T-helper 9 cell (primary cell): ENCODE measurements at regions not wholly inside any gene's neighbourhood (a gene's known extent, or its start where the extent isn't known, plus 50 kb on each side); places are given as distances from the start of the nearest gene placed in this dataset.
"Not testable (repeated sequence)": the region's sequence is repeated elsewhere in the genome, so short reads cannot be mapped to it uniquely, and the experiment has no call there.

Experiments
- DNase-seq: peaks from one replicate; pipeline ENCODE4 v3.0.0-alpha.2; 2020

DNA sequence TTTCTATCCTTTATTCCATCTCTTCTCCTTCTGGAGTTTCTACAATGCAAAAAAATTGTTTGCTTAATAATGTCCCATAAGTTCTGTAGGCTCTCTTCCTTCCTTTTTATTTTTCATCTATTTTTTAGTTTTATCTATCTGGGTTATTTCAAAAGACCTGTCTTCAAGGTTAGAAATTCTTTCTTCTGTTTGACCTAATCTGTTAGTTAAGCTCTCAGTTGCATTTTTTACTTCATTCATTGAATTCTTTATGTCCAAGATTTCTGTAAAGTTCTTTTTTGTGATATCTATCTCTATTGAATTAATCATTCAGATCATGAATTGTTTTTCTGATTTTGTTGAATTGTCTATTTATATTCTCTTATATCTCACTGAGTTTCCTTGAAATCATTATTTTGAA, 145.9 kb upstream of the TLE4 start:
- no peak for DNase-seq

DNA sequence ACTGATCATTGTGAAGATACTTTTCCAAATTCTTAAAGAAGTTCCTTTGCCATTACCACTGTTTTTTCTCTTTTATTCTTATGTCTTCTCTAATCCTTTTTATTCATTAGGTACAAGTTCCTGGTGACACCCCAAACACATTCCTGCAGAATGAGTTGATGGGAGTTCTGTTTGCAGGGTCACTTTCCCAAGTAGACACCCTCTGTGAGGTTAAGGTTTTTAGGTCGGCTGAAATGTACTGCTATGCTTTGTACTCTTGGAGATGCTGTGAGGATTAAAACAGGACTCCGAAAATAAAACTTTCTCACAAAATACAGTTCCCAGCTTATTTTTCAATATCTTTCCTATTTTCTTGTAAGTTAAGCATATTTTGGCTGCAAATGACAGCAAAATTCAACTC, 143.3 kb upstream of the TLE4 start:
- DNase-seq = no peak

DNA sequence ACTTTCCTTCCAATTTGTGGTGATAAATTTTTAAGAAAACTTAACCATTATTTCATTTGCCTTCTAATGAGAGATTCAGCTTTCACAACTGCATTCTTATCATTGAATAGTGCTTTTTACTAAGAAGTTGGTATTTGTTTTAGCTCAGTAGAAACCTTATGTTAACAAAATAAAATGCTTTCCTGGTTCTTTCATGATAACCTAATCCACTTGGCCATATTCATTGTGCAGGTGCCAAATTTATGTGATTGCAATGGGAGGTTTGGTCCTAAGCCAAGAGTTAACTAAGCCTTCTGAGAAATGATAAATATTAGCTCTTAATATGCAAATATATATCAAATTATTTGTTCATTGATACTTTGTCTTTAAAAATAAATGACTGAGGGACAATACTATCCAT, 141.1 kb upstream of the TLE4 start:
- DNase-seq = no peak

DNA sequence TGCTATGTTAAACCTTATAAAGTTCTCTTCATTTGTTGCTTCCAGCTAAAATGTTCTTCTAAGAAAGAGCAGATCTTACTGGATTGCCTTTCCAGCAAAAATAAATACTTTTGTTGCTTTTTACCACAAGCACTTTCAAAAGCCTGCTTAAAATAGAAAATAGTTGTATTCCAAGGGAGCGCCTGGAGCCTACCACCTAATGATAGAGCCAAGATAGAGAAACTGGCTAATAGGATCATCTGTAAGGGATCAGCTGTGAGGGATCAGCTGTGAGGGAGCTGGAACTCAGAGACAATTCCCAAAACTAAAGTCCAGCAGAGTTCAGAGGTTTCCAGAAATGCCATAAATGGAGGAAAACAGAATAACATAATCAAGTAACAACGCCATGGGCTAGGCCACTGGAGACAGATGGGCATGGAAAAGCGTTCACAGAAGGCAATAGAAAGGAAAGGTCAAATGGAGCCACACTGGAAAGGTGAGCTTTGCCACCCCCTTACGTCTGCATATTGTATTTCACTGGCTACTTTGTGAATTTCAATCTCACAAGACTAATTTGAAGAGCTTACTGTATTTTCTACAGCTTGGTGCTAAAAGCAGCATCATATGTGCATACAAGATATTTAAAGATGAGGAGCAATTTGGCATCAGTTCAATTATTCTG, 140.6 kb upstream of the TLE4 start:
- no peak for DNase-seq

DNA sequence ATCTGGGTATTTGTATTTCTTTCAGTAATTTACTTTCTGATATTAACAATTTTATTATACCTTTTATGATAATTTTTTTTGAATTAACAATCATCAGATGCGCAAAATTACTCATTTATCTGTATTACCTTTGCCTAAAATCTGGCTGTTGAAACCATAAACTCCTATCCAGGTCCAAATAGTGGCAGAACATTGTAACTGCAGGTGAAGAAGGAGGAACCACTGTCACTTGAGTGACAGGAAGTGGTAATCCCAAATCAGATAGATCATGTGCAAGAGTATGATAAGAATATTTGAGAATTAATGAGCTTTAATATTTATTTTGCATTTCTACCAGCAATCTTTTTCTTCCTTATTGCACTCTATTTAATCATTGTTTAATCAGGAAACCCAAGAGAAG, 139.3 kb upstream of the TLE4 start:
- DNase-seq = no peak

GRCh38 chr9:79433703-79434102, 138.1 kb upstream of the TLE4 start:
- no peak for DNase-seq

GRCh38 chr9:79439221-79439620, 132.5 kb upstream of the TLE4 start:
- not testable (repeated sequence) for DNase-seq

DNA sequence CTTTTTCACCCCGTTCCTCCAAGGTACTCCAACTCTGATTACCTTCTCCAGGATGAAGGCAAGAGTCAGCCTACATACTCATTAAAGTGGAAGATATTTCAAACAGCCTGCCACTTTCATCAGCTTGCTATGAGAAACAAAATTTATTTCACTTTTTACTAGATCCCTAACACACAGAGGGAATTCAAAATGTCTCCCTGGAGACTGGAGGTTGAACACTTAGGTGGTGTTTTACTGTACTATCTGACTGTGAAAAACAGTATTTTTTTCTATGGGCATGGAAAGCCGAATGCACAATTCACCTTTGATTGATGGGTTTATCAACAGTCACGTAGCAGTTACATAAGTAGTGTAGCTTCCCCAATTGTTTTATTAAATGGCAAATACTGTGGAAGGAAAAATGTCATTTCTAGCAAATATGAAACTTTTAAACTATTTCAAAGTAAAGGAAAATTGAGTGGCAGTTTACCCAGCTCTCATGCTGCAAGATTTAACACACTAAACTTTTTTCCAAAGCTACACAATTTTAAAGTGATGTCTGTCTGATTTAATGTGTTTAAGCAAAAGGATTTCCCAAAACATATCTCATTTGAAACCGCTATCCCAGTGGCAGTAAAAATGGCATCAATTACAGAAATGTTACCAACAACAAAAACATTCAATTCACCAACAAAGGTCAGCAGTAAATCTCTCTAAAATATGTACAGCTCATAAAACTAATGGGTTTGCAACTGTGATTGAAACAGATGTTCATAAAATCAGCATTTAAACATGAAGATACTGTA, 125.0 kb upstream of the TLE4 start:
- DNase-seq = no peak

DNA sequence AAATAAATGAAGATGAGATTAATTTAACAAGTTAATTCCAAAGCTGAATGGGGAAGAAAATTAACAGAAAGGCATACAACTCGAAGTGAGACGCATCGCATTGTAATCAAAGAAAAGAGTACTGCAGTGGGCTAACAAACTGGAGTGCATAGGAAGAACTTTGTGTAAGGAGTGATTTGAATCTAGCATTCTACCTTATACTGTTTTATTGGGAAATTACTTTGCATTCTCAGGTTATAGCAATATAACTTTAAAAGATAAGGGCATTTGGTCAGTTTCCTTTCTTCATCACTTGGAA, 124.5 kb upstream of the TLE4 start:
- no peak for DNase-seq

DNA sequence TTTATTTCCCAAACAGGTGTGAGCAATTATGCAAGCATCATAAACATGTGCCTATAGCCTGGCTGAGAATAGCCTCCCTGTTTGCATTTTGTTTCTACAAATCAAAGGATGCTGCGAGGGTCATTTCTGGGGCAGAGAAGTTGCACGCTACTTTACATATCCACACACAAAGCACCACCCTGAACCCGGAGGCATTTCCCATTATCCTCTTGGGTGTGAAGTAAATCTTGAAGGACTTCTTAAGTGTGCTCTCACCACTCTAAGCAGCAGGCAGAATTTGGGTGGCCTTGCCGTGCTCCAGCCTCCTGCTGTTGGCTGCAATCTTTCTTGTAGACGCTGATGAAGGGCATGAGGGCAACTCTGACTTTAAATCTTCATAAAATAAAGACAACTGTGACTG, 124.0 kb upstream of the TLE4 start:
- no peak for DNase-seq

GRCh38 chr9:79452265-79452664, 119.5 kb upstream of the TLE4 start:
- no peak for DNase-seq

DNA sequence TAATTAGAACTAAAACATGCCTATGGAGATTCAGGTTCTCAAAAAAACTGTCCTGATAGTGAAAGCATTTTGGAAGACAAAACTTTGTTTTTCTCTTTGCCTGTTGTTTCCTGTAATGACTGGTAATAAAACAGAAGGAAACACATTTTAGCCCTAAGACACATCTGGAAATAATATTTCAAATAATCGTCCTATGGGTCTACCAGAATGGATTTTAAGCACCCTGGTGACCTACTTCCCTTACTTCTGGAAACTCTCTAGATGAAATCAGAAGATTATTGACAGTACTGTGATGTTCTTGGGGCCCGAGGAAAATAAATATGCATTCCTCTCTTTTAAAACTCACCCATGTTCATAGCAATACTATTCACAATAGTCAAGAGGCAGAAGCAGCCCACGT, 110.1 kb upstream of the TLE4 start:
- DNase-seq = no peak

GRCh38 chr9:79465156-79465555, 106.6 kb upstream of the TLE4 start:
- DNase-seq = no peak

DNA sequence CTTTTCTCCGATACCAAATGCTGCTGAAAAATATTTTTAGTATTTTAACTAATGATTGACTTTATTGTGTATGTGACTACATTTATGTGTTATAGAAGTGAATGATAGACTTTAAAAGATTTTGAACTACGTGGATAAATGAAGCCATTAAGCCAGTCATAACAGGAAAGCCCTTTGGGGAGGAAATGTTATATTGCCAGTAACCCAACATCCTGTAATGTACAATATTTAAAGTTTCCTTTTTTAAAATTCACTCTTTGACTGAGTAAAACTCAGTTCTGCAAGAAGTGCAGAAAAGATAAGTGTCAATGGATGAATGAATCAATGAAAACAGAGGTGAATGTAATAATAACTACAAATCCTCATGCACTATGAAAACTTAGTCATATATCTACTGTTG, 102.6 kb upstream of the TLE4 start:
- no peak for DNase-seq

DNA sequence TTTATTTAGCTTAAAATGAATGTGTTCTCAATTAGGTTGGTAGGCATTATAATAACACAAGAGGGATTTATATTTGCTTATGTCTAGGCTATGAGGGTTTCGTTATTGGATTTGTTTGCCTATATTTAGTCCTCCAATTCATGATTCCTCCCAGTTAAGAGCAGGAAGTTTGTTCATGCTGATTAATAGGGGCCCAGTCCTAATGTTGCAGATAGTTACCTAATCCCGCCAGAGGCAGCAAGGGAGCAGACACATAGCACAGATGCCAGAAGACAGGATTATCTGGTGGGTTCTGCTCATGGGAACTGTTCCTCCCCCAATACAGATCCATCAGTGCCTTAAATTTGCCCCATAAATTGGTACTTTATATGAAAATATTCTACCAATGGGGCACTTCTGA, 100.8 kb upstream of the TLE4 start:
- DNase-seq = no peak

DNA sequence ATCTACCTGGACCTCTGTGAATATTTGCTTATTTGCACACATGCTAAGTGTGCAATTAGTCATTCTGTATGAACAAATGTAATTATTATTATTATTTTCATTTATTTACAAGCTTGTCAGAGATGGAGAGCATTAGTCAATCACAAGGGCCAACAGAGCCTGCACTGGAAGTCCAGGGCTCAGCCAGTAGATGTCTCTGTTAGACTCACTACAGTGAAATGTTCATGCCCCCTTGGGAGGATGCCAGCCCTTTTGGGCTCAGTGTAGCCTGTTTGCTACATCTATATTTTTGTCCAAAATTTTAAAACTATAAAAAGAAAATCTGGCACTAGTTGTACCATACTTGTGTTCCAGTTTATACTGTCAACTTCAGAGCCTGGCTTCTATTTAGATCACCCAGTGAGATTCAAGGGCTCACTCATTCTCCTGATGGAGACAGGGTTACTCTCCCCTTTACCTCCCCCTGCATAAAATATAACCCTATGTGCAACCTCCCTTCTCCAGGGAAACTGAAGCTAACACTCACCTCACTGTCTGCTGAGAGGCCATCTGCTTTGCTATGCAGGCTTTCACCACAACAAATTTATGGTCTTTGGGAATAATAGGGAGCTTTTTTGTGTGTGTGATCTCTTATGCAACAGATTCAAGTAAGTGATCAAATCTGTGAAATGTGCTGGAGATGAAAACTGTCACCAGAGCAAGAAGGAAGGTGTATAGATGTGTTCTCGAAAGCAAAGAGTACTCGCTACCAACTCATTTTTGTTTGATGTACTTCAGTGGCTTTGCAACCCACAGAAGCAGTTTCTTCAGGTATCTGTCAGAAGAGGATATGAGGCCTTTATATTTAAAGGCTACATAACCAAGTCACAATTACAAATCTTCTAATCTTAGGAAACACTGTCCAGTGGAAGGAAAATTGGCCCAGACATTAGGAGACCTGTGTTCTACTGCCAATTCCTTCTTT, 99.9 kb upstream of the TLE4 start:
- no peak for DNase-seq

DNA sequence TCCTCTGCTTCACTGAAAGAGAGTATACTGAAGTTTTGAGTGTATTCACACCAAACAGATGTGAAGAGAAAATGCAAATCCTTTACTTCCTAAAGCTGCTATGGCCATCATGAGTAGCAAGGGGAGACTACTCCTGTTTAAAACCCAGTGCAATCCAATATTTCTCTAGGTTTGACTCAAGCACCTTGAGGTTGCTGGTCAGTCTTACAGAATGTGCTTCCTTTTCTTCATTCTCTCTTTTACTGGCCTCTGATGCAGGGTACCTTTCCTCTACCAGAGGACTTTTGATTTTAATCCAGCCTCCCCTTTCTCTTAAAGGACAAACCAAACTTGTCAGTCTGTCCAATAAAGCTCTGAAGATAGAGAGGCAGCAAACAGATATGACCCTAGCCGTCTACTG, 98.1 kb upstream of the TLE4 start:
- DNase-seq = no peak

GRCh38 chr9:79477241-79477840, 94.4 kb upstream of the TLE4 start:
- no peak for DNase-seq

- no peak for DNase-seq
These were observed 93.6 kb upstream of the TLE4 start for GRCh38 chr9:79477955-79478771.

GRCh38 chr9:79480639-79481038, 91.1 kb upstream of the TLE4 start:
- no peak for DNase-seq

- no peak for DNase-seq
These were observed 89.8 kb upstream of the TLE4 start for GRCh38 chr9:79481846-79482477.

DNA sequence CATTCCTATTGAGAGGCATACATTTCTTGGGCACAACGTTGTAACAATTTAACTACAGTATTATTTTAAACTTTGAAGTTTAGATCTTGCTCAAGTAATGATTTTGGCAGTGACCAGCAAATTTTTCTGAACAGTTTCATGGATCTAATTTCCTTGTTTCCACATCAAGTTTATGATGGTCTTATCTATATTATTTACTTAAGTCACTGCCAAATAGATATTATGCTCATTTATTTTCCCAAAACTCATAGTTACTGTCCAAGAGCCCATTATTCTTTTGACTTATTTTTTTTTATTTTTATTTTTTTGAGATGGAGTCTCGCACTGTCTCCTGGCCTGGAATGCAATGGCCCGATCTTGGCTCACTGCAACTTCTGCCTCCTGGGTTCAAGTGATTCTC, 86.5 kb upstream of the TLE4 start:
- no peak for DNase-seq
